Endothelial cell of umbilical vein (primary cell): ENCODE measurements at regions not wholly inside any gene's neighbourhood (a gene's known extent, or its start where the extent isn't known, plus 50 kb on each side); places are given as distances from the start of the nearest gene placed in this dataset.

Experiments
- BruUV-seq: library from RNA; stranded (reverse); fragments of 400-500 nt; replicated peaks from 2 replicates; lab custom pipeline; 2021; lab: Mats Ljungman, UMichigan
- CTCF ChIA-PET: fragments of 300-600, 350-600 bp; sonication (Branson Sonifier 250); formaldehyde crosslinking; loops from one replicate; lab custom pipeline; 2021; ENCODE audit warnings: antibody characterized with exemption, inconsistent platforms; lab: Charles Lee
- POLR2A ChIA-PET: fragments of 300-600, 350-600 bp; sonication (Branson Sonifier 250); formaldehyde crosslinking; loops from one replicate; lab custom pipeline; 2021; ENCODE audit warnings: antibody characterized with exemption, inconsistent platforms; lab: Charles Lee
- DNase-seq: peaks from one replicate; pipeline ENCODE4 v3.0.0-alpha.2; 2011; ENCODE audit warnings: low read depth, low spot score
- FAIRE-seq: peaks from 2 replicates; lab custom pipeline; 2011; peaks lifted over from hg19 to GRCh38; lab: Jason Lieb, UNC
- H2AFZ ChIP-seq: 2 replicates; pipeline ENCODE4 v1.6.0; 2012; ENCODE audit warnings: low read depth, low read length, control low read depth, inconsistent platforms
- H3K27ac ChIP-seq: 2 replicates; pipeline ENCODE4 v1.5.1; 2011; ENCODE audit warnings: low read depth, mild to moderate bottlenecking, control low read depth, low read length, moderate library complexity; ENCODE audit not compliant: insufficient read depth
- H3K27me3 ChIP-seq, 2 experiments: 2 replicates each; pipeline versions ENCODE4 v1.6.0 to v1.6.1; 2011; ENCODE audit warnings: low read length in 2 of 2, mixed read lengths in 1 of 2; ENCODE audit not compliant: control insufficient read depth in 2 of 2, insufficient read depth in 2 of 2
- H3K36me3 ChIP-seq, 2 experiments: 2 replicates in 1 of 2; 3 replicates in 1 of 2; pipeline ENCODE4 v1.5.1; 2011; ENCODE audit warnings: low read length in 2 of 2, mild to moderate bottlenecking in 1 of 2, moderate library complexity in 1 of 2; ENCODE audit not compliant: control insufficient read depth in 2 of 2, insufficient read depth in 2 of 2; ENCODE audit errors: extremely low read depth in 1 of 2
- H3K4me1 ChIP-seq: 3 replicates; pipeline ENCODE4 v1.5.1; 2011; ENCODE audit warnings: mild to moderate bottlenecking, low read length; ENCODE audit not compliant: control insufficient read depth, insufficient read depth; ENCODE audit errors: extremely low read depth
- H3K4me2 ChIP-seq: 2 replicates; pipeline ENCODE4 v1.6.1; 2011; ENCODE audit warnings: low read length, control low read depth, mixed read lengths; ENCODE audit not compliant: insufficient read depth
- H3K4me3 ChIP-seq, 3 experiments: fragments of 200-600 bp in 1 of 3; sonication (generic), shearing (Covaris generic) in 1 of 3; replicated peaks in 1 of 3; 2 replicates each; pipeline ENCODE4 v1.5.1; 2011 to 2016; ENCODE audit warnings: control low read depth in 3 of 3, low read length in 3 of 3, mild to moderate bottlenecking in 2 of 3, inconsistent platforms in 1 of 3, low read depth in 1 of 3, moderate library complexity in 1 of 3; ENCODE audit not compliant: insufficient read depth in 1 of 3
- H3K79me2 ChIP-seq: 2 replicates; pipeline ENCODE4 v1.6.0; 2012; ENCODE audit warnings: low read length, inconsistent platforms; ENCODE audit not compliant: control insufficient read depth, insufficient read depth
- H3K9ac ChIP-seq: replicated peaks from 2 replicates; pipeline ENCODE3; 2011; ENCODE audit warnings: low read length, control low read depth; ENCODE audit not compliant: insufficient read depth; ENCODE audit errors: extremely low read depth
- H3K9me1 ChIP-seq: replicated peaks from 3 replicates; pipeline ENCODE4 v1.6.0; 2011; ENCODE audit warnings: mild to moderate bottlenecking, low read length; ENCODE audit not compliant: control insufficient read depth, insufficient read depth; ENCODE audit errors: extremely low read depth
- H3K9me3 ChIP-seq: replicated peaks from 2 replicates; pipeline ENCODE4 v1.5.1; 2012; ENCODE audit warnings: low read length, inconsistent platforms; ENCODE audit not compliant: control insufficient read depth, insufficient read depth
- H4K20me1 ChIP-seq: replicated peaks from 2 replicates; pipeline ENCODE3; 2011; ENCODE audit warnings: mild to moderate bottlenecking, low read length; ENCODE audit not compliant: control insufficient read depth, insufficient read depth; ENCODE audit errors: extremely low read depth
- EZH2 ChIP-seq: IDR thresholded peaks from 2 replicates; pipeline ENCODE4 v1.6.1; 2012; ENCODE audit warnings: borderline replicate concordance, low read depth, mild to moderate bottlenecking, moderate library complexity, low read length, inconsistent platforms; ENCODE audit not compliant: severe bottlenecking
- GATA2 ChIP-seq: IDR thresholded peaks from 2 replicates; pipeline ENCODE4 v1.7.0; 2011; ENCODE audit warnings: low read depth, mild to moderate bottlenecking, moderate library complexity, mixed read lengths, low read length; ENCODE audit not compliant: insufficient read length, insufficient read depth
- JUN ChIP-seq: IDR thresholded peaks from 2 replicates; pipeline ENCODE4 v1.6.1; 2011; ENCODE audit warnings: borderline replicate concordance, low read depth; ENCODE audit not compliant: insufficient read length, insufficient read depth
- MYC ChIP-seq: IDR thresholded peaks from one replicate; pipeline ENCODE4 v1.6.1; 2011; ENCODE audit warnings: mild to moderate bottlenecking, low read depth, low read length
- POLR2A ChIP-seq: IDR thresholded peaks from 2 replicates; pipeline ENCODE4 v1.6.1; 2012; ENCODE audit warnings: low read depth, mild to moderate bottlenecking, control low read depth, low read length
- POLR2AphosphoS5 ChIP-seq: IDR thresholded peaks from 2 replicates; pipeline ENCODE4 v1.6.1; 2012; ENCODE audit warnings: low read depth, mild to moderate bottlenecking, control low read depth, low read length, moderate library complexity; ENCODE audit not compliant: insufficient read depth
- dilution Hi-C: fragments of 300-500 bp; cut with MboI; formaldehyde crosslinking; loops from one replicate; pipeline ENCODE4 v1.15.0; 2019; ENCODE audit warnings: low sequenced_read_pairs; ENCODE audit not compliant: extremely low pct_ligation_motif_present
- intact Hi-C: fragments of 100-400 bp; cut with micrococcal nuclease; formaldehyde crosslinking; loops from one replicate; pipeline ENCODE4 v1.10.0; 2022
- TF ChIP-seq, protein P1 (sequence below), 2 donors: IDR thresholded peaks; 1 replicate in 1 of 2; 2 replicates in 1 of 2; pipeline ENCODE4 v1.5.1; 2011; ENCODE audit warnings: low read length in 2 of 2, mild to moderate bottlenecking in 2 of 2, moderate library complexity in 2 of 2, control low read depth in 1 of 2, inconsistent platforms in 1 of 2, low read depth in 1 of 2; ENCODE audit not compliant: insufficient read depth in 1 of 2; ENCODE audit errors: extremely low read depth in 1 of 2
- TF ChIP-seq, protein P2 (sequence below): IDR thresholded peaks from 2 replicates; pipeline ENCODE4 v1.6.1; 2011; ENCODE audit not compliant: insufficient read depth, insufficient read length

DNA sequence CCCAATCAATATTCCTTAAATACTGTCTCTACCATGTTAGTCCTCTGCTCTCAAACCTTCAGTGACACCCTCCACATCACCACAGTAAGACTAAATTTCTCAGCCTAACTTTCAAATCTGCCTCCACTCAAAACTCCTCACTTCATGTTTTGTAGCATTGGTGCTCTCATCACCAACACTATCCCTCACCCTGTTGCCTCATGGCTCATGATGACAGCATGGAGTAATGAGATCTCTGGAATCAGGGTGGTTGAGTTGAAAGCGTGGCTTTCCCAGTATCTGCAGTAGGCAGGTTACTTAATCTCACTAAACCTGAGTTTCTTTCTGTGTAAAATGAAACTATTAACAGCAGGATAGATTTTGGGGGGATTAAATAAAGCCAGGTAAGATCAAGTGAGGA is 621.4 kb downstream of the NYAP2 start:
- FAIRE-seq (no peak), DNase-seq (no peak)
- Histone ChIP-seq H4K20me1 (no peaks in the 10 kb centered on the region), H3K27ac (no peak overlapping the region), H3K79me2 (no peaks in the 10 kb centered on the region), H3K9me3 (no peaks in the 10 kb centered on the region), H3K36me3 (no peaks in the 10 kb centered on the region), H3K4me3 (no peak overlapping the region), H3K4me1 (no peaks in the 10 kb centered on the region), H3K9me1 (no peaks in the 10 kb centered on the region), H3K9ac (no peak overlapping the region), H3K4me2 (no peak overlapping the region), H3K27me3 (no peaks in the 10 kb centered on the region), H2AFZ (no peak overlapping the region)
- TF ChIP-seq EZH2: no peak
- no peak for TF ChIP-seq MYC
- TF ChIP-seq, protein P1, sequence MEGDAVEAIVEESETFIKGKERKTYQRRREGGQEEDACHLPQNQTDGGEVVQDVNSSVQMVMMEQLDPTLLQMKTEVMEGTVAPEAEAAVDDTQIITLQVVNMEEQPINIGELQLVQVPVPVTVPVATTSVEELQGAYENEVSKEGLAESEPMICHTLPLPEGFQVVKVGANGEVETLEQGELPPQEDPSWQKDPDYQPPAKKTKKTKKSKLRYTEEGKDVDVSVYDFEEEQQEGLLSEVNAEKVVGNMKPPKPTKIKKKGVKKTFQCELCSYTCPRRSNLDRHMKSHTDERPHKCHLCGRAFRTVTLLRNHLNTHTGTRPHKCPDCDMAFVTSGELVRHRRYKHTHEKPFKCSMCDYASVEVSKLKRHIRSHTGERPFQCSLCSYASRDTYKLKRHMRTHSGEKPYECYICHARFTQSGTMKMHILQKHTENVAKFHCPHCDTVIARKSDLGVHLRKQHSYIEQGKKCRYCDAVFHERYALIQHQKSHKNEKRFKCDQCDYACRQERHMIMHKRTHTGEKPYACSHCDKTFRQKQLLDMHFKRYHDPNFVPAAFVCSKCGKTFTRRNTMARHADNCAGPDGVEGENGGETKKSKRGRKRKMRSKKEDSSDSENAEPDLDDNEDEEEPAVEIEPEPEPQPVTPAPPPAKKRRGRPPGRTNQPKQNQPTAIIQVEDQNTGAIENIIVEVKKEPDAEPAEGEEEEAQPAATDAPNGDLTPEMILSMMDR (IDR thresholded peaks at IDR 0.05; ENCODE audit: extremely low read depth in 1 of 2, insufficient read depth in 1 of 2, low read depth in 1 of 2, low read length in 2 of 2): no peak
- TF ChIP-seq POLR2A: no peak
- no peak for TF ChIP-seq JUN
- no peak for TF ChIP-seq POLR2AphosphoS5
- TF ChIP-seq, protein P2, sequence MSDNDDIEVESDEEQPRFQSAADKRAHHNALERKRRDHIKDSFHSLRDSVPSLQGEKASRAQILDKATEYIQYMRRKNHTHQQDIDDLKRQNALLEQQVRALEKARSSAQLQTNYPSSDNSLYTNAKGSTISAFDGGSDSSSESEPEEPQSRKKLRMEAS: no peak
- no peak for TF ChIP-seq GATA2
- CTCF ChIA-PET: no interaction called here
- intact Hi-C loops: no loop called here
- BruUV-seq: no TSS peak
- dilution Hi-C loops: no loop called here
- POLR2A ChIA-PET: no interaction called here
